Frontal cortex (tissue), 3 donors: ENCODE measurements at regions not wholly inside any gene's neighbourhood (a gene's known extent, or its start where the extent isn't known, plus 50 kb on each side); places are given as distances from the start of the nearest gene placed in this dataset.

Experiments
- DNase-seq, 2 donors: peaks; one replicate each; pipeline ENCODE4 v3.0.0; 2012; ENCODE audit warnings: low spot score in 2 of 2
- FAIRE-seq: peaks from 2 replicates; lab custom pipeline; 2012; peaks lifted over from hg19 to GRCh38; lab: Jason Lieb, UNC
- donor health status: control.
- donor health status: control.
- donor health status: control.

GRCh38 chr20:52921340-52921739, 50.8 kb upstream of the TSHZ2 start:
- FAIRE-seq = no peak
- DNase-seq = no peak

GRCh38 chr20:52918311-52918710, 53.8 kb upstream of the TSHZ2 start:
- no peak for FAIRE-seq

GRCh38 chr20:52915564-52915963, 56.6 kb upstream of the TSHZ2 start:
- DNase-seq (no peak), FAIRE-seq (no peak)

More at GRCh38 chr20:52918311-52918710, 53.8 kb upstream of the TSHZ2 start:
- no peak for DNase-seq

GRCh38 chr20:52914870-52915269, 57.3 kb upstream of the TSHZ2 start:
- FAIRE-seq (no peak), DNase-seq (no peak)

- DNase-seq (no peak), FAIRE-seq (no peak)
Observed at GRCh38 chr20:52913650-52914387, 58.3 kb upstream of the TSHZ2 start.

GRCh38 chr20:52905241-52905994, 66.7 kb upstream of the TSHZ2 start:
- DNase-seq = no peak
- no peak for FAIRE-seq

- DNase-seq (no peak), FAIRE-seq (no peak)
Observed at GRCh38 chr20:52904837-52905236, 67.3 kb upstream of the TSHZ2 start.

- FAIRE-seq = no peak
- DNase-seq = no peak
Observed at GRCh38 chr20:52899041-52899608, 73.0 kb upstream of the TSHZ2 start.

- no peak for DNase-seq
- FAIRE-seq = no peak
Observed at GRCh38 chr20:52896348-52896747, 75.8 kb upstream of the TSHZ2 start.

- DNase-seq = no peak
- no peak for FAIRE-seq
Observed at GRCh38 chr20:52895701-52896100, 76.5 kb upstream of the TSHZ2 start.

GRCh38 chr20:52895235-52895634, 76.9 kb upstream of the TSHZ2 start:
- FAIRE-seq (no peak), DNase-seq (no peak)

- DNase-seq = no peak
- FAIRE-seq = no peak
Observed at GRCh38 chr20:52893498-52893897, 78.7 kb upstream of the TSHZ2 start.

- DNase-seq (no peak), FAIRE-seq (no peak)
Observed at GRCh38 chr20:52892023-52892422, 80.1 kb upstream of the TSHZ2 start.

GRCh38 chr20:52890130-52890529, 82.0 kb upstream of the TSHZ2 start:
- DNase-seq (no peak), FAIRE-seq (no peak)

- DNase-seq = no peak
- no peak for FAIRE-seq
Observed at GRCh38 chr20:52889225-52889624, 82.9 kb upstream of the TSHZ2 start.

- FAIRE-seq (no peak), DNase-seq (no peak)
Observed at GRCh38 chr20:52888096-52888495, 84.1 kb upstream of the TSHZ2 start.

GRCh38 chr20:52880997-52881396, 91.2 kb upstream of the TSHZ2 start:
- FAIRE-seq (no peak), DNase-seq (no peak)

- no peak for FAIRE-seq
Observed at GRCh38 chr20:52880259-52880658, 91.9 kb upstream of the TSHZ2 start.

GRCh38 chr20:52874241-52874640, 97.9 kb upstream of the TSHZ2 start:
- FAIRE-seq (no peak), DNase-seq (no peak)

More at GRCh38 chr20:52880259-52880658, 91.9 kb upstream of the TSHZ2 start:
- DNase-seq = no peak

- DNase-seq (no peak), FAIRE-seq (no peak)
Observed at GRCh38 chr20:52869698-52870501, 102.3 kb upstream of the TSHZ2 start.
